ENCODE measurements at regions not wholly inside any gene's neighbourhood (a gene's known extent, or its start where the extent isn't known, plus 50 kb on each side); places are given as distances from the start of the nearest gene placed in this dataset.

- Histone ChIP-seq H3K27ac (no peak overlapping the region), H3K36me3 (no peaks in the 10 kb centered on the region), H3K4me3 (no peak overlapping the region), H3K4me1 (no peaks in the 10 kb centered on the region), H3K27me3 (no peaks in the 10 kb centered on the region), H3K9me3 (no peaks in the 10 kb centered on the region)
- intact Hi-C loops (cut with DNase I; ENCODE audit: low total_unique reads) = no loop called here
- no peak for DNase-seq (ENCODE audit: low spot score in 2 of 2)
- TF ChIP-seq CTCF (IDR thresholded peaks at IDR 0.05) (no peak), POLR2A (IDR thresholded peaks at IDR 0.05) (no peak), POLR2AphosphoS5 (IDR thresholded peaks at IDR 0.05) (no peak)
Measured at GRCh38 chr1:83805921-83806320, 193.0 kb downstream of the TTLL7 start.

- intact Hi-C loops (cut with DNase I; ENCODE audit: low total_unique reads) = loop anchor here (5.0 kb wide), 1 partner anchor 1280 kb away; no protein-coding TSS in a partner anchor
Measured at GRCh38 chr1:83802460-83803152, 196.3 kb downstream of the TTLL7 start.

GRCh38 chr1:83802023-83802422 is 196.9 kb downstream of the TTLL7 start:
- no peak for TF ChIP-seq CTCF (IDR thresholded peaks at IDR 0.05)
- Histone ChIP-seq H3K27me3 (no peaks in the 10 kb centered on the region), H3K27ac (no peak overlapping the region), H3K4me3 (no peak overlapping the region), H3K36me3 (no peaks in the 10 kb centered on the region), H3K9me3 (no peaks in the 10 kb centered on the region), H3K4me1 (no peaks in the 10 kb centered on the region)
- no peak for DNase-seq (ENCODE audit: low spot score in 2 of 2)
- intact Hi-C loops (cut with DNase I; ENCODE audit: low total_unique reads) = loop anchor here (5.0 kb wide), 1 partner anchor 1280 kb away; no protein-coding TSS in a partner anchor

More at GRCh38 chr1:83802460-83803152, 196.3 kb downstream of the TTLL7 start:
- no peak for DNase-seq (ENCODE audit: low spot score in 2 of 2)
- H3K36me3 ChIP-seq = no peaks in the 10 kb centered on the region
- H3K27ac ChIP-seq = no peak overlapping the region
- H3K27me3 ChIP-seq = no peaks in the 10 kb centered on the region
- H3K4me3 ChIP-seq = no peak overlapping the region
- no peaks in the 10 kb centered on the region for H3K9me3 ChIP-seq
- no peaks in the 10 kb centered on the region for H3K4me1 ChIP-seq
- TF ChIP-seq POLR2AphosphoS5 (IDR thresholded peaks at IDR 0.05) (no peak), POLR2A (IDR thresholded peaks at IDR 0.05) (no peak), CTCF (IDR thresholded peaks at IDR 0.05) (no peak)

- DNase-seq (ENCODE audit: low spot score in 2 of 2) = no peak
- Histone ChIP-seq H3K36me3 (no peaks in the 10 kb centered on the region), H3K27ac (no peak overlapping the region), H3K27me3 (no peaks in the 10 kb centered on the region), H3K9me3 (no peaks in the 10 kb centered on the region), H3K4me1 (no peaks in the 10 kb centered on the region), H3K4me3 (no peak overlapping the region)
- no peak for TF ChIP-seq CTCF (IDR thresholded peaks at IDR 0.05)
- TF ChIP-seq POLR2A (IDR thresholded peaks at IDR 0.05) = no peak
- no peak for TF ChIP-seq POLR2AphosphoS5 (IDR thresholded peaks at IDR 0.05)
- intact Hi-C loops (cut with DNase I; ENCODE audit: low total_unique reads) = loop anchor here (5.0 kb wide), 1 partner anchor 1278 kb away; no protein-coding TSS in a partner anchor
Measured at GRCh38 chr1:83800066-83800465, 198.9 kb downstream of the TTLL7 start.

GRCh38 chr1:83799594-83799993 is 199.3 kb downstream of the TTLL7 start:
- H3K27ac ChIP-seq = no peak overlapping the region
- H3K4me1 ChIP-seq = no peaks in the 10 kb centered on the region
- no peaks in the 10 kb centered on the region for H3K36me3 ChIP-seq
- TF ChIP-seq CTCF (IDR thresholded peaks at IDR 0.05) (no peak), POLR2A (IDR thresholded peaks at IDR 0.05) (no peak), POLR2AphosphoS5 (IDR thresholded peaks at IDR 0.05) (no peak)
- intact Hi-C loops (cut with DNase I; ENCODE audit: low total_unique reads) = no loop called here
- H3K4me3 ChIP-seq = no peak overlapping the region
- no peak for DNase-seq (ENCODE audit: low spot score in 2 of 2)
- no peaks in the 10 kb centered on the region for H3K9me3 ChIP-seq
- no peaks in the 10 kb centered on the region for H3K27me3 ChIP-seq
